WTC11 (cell line): ENCODE measurements at regions not wholly inside any gene's neighbourhood (a gene's known extent, or its start where the extent isn't known, plus 50 kb on each side); places are given as distances from the start of the nearest gene placed in this dataset.
A peak's percentile ranks its signal among the peaks of the same experiment; 100 is the strongest.

Source experiments
- ATAC-seq: fragments of 200-7000 bp; cut with Tn5 transposase; 2 replicates; pipeline ENCODE4 v1.10.0; 2021; ENCODE audit warnings: mild to moderate bottlenecking, moderate library complexity
- CTCF ChIA-PET: fragments of 300-600 bp; sonication (Branson Sonifier 250); formaldehyde crosslinking; loops from one replicate; lab custom pipeline; 2021; ENCODE audit warnings: antibody characterized with exemption; lab: Charles Lee
- POLR2A ChIA-PET: fragments of 350-600 bp; sonication (Branson Sonifier 250); formaldehyde crosslinking; loops from one replicate; lab custom pipeline; 2021; ENCODE audit warnings: antibody characterized with exemption; lab: Charles Lee
- DNase-seq: peaks from one replicate; pipeline ENCODE4 v3.0.0; 2021; ENCODE audit warnings: low spot score
- H3K27ac Mint-ChIP-seq: 2 replicates; pipeline ENCODE4 v1.8.0; 2021; ENCODE audit warnings: mixed read lengths
- H3K27me3 Mint-ChIP-seq: 2 replicates; pipeline ENCODE4 v1.8.0; 2021; ENCODE audit warnings: low read depth, mild to moderate bottlenecking, moderate library complexity, mixed read lengths
- H3K36me3 Mint-ChIP-seq: 2 replicates; pipeline ENCODE4 v1.8.0; 2021; ENCODE audit warnings: mixed read lengths
- H3K4me1 Mint-ChIP-seq: 2 replicates; pipeline ENCODE4 v1.8.0; 2022; ENCODE audit warnings: mixed read lengths
- H3K4me3 Mint-ChIP-seq: 2 replicates; pipeline ENCODE4 v1.8.0; 2021; ENCODE audit warnings: mild to moderate bottlenecking, moderate library complexity, mixed read lengths
- H3K9me3 Mint-ChIP-seq: 2 replicates; pipeline ENCODE4 v1.8.0; 2021; ENCODE audit warnings: mixed read lengths
- FOXK1 ChIP-seq: sonication (generic); formaldehyde crosslinking; IDR thresholded peaks from 2 replicates; pipeline ENCODE4 v1.8.0; 2022; ENCODE audit warnings: mild to moderate bottlenecking, moderate library complexity, missing genetic modification reagents
- FOXP1 ChIP-seq: sonication (generic); formaldehyde crosslinking; IDR thresholded peaks from 2 replicates; pipeline ENCODE4 v1.8.0; 2022; ENCODE audit warnings: missing genetic modification reagents, mild to moderate bottlenecking, moderate library complexity, borderline replicate concordance
- MYBL2 ChIP-seq: sonication (generic); formaldehyde crosslinking; IDR thresholded peaks from 2 replicates; pipeline ENCODE4 v1.8.1; 2023; ENCODE audit warnings: mild to moderate bottlenecking, moderate library complexity, missing genetic modification reagents
- NR1H2 ChIP-seq: sonication (generic); formaldehyde crosslinking; IDR thresholded peaks from 2 replicates; pipeline ENCODE4 v1.9.0; 2021; ENCODE audit warnings: mild to moderate bottlenecking, moderate library complexity, missing genetic modification reagents
- RORB ChIP-seq: fragments of 250-450 bp; sonication (Bioruptor Pico); IDR thresholded peaks from 2 replicates; pipeline ENCODE4 v1.9.0; 2021; ENCODE audit warnings: mild to moderate bottlenecking
- ZNF232 ChIP-seq: sonication (generic); formaldehyde crosslinking; IDR thresholded peaks from 2 replicates; pipeline ENCODE4 v1.8.0; 2022; ENCODE audit warnings: mild to moderate bottlenecking, missing genetic modification reagents
- ZNF263 ChIP-seq: sonication (generic); formaldehyde crosslinking; IDR thresholded peaks from 2 replicates; pipeline ENCODE4 v1.8.1; 2022; ENCODE audit warnings: low read depth, mild to moderate bottlenecking, moderate library complexity, missing genetic modification reagents
- ZNF423 ChIP-seq: fragments of 250-450 bp; sonication (Bioruptor Pico); IDR thresholded peaks from 2 replicates; pipeline ENCODE4 v2.1.2; 2022; ENCODE audit warnings: mild to moderate bottlenecking, moderate library complexity
- TF ChIP-seq, protein P1 (sequence below): fragments of 250-450 bp; sonication (Bioruptor Pico); conservative IDR thresholded peaks from 2 replicates; pipeline ENCODE4 v1.9.0; 2021; ENCODE audit warnings: mild to moderate bottlenecking
- TF ChIP-seq, protein P2 (sequence below): sonication (generic); formaldehyde crosslinking; IDR thresholded peaks from 2 replicates; pipeline ENCODE4 v1.8.1; 2023; ENCODE audit warnings: mild to moderate bottlenecking, missing genetic modification reagents, moderate library complexity
- TF ChIP-seq, protein P3 (sequence below): sonication (generic); formaldehyde crosslinking; IDR thresholded peaks from 2 replicates; pipeline ENCODE4 v1.8.1; 2023; ENCODE audit warnings: mild to moderate bottlenecking, moderate library complexity, missing genetic modification reagents
- TF ChIP-seq, protein P4 (sequence below): sonication (generic); formaldehyde crosslinking; conservative IDR thresholded peaks from 2 replicates; pipeline ENCODE4 v1.8.1; 2023; ENCODE audit warnings: mild to moderate bottlenecking, low read depth, missing genetic modification reagents, moderate library complexity
- TF ChIP-seq, protein P5 (sequence below): sonication (generic); formaldehyde crosslinking; IDR thresholded peaks from 2 replicates; pipeline ENCODE4 v1.8.1; 2022; ENCODE audit warnings: mild to moderate bottlenecking, moderate library complexity, missing genetic modification reagents
- TF ChIP-seq, protein P6 (sequence below): sonication (generic); formaldehyde crosslinking; IDR thresholded peaks from 2 replicates; pipeline ENCODE4 v1.8.0; 2022; ENCODE audit warnings: missing genetic modification reagents

DNA sequence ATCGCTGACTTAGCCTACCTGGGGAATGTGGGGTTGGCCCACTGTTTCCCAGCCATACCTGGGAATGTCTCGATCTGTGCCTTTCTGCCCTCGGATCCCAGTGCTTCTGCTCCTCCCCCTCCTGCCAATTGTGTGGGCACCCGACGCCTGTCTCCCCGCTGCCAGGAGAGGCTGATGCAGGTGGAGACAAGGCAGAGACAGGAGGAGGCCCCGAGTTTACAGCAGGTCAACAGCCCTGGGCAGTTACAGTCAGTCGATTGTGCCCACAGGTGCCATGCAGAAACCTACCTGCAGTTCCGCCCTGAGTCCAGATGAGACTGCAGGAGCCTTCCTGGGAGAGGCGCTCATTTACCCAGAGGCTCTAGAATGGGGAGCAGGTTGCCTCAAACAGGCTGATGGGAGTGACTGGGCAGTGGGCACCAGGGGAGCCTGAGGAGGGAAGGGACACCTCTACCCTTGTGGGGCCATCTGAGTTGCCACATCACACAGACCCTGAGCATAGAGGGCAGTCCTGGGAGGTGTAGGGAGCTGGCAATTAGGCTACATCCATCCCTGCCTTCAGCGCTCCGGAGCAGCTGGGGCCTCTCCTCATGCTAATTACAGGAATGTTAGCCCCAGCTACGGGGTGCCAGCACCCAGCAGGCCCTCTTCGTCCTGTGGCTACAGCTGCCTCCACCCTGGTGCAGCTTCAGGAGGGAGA is 300.1 kb downstream of the NDUFA10 start:
- no peaks in the 10 kb centered on the region for H3K4me1 Mint-ChIP-seq
- ChIA-PET POLR2A (no interaction called here), CTCF (no interaction called here)
- H3K9me3 Mint-ChIP-seq, result peaks cover 6% of the 10 kb centered on the region; the same call in 1 of the 2 replicates
- no peak overlapping the region for H3K4me3 Mint-ChIP-seq
- ATAC-seq (no peak), DNase-seq (no peak)
- no peaks in the 10 kb centered on the region for H3K36me3 Mint-ChIP-seq
- TF ChIP-seq NR1H2, result no peak
- peak; percentile 8; the same call in 1 of the 2 replicates for TF ChIP-seq ZNF423 (CRISPR knock-in tag)
- TF ChIP-seq, protein P1, sequence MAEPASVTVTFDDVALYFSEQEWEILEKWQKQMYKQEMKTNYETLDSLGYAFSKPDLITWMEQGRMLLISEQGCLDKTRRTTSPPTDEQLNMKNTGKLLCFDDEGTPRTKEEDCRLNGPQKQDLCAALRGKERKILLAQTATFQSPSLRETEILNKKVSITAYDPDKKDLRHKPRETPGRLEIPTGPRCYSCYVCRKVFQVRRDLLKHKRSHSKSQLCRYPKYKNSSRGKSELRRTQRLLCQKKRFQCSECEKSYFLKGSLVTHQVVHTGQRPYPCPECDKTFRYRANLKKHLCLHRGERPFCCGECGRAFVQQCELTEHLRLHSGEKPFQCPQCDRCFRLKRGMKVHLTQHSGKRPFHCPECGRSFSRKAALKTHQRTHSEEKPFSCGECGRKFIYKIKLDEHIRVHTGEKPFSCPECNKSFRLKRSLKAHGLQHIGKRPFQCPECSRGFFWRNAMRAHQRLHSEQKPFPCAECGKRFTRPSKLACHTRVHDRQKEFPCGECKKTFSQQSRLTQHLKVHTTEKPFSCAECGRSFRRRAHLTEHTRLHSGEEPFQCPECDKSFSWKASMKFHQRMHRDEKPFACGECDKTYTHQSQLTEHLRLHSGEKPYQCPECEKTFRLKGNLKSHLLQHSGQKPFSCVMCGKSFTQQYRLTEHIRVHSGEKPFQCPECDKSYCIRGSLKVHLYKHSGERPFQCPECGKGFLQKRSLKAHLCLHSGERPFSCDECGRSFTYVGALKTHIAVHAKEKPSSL (CRISPR knock-in tag), result no peak
- no peak for TF ChIP-seq ZNF263 (CRISPR knock-in tag)
- TF ChIP-seq, protein P2, sequence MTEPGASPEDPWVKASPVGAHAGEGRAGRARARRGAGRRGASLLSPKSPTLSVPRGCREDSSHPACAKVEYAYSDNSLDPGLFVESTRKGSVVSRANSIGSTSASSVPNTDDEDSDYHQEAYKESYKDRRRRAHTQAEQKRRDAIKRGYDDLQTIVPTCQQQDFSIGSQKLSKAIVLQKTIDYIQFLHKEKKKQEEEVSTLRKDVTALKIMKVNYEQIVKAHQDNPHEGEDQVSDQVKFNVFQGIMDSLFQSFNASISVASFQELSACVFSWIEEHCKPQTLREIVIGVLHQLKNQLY (CRISPR knock-in tag), result no peak
- H3K27me3 Mint-ChIP-seq, result no peaks in the 10 kb centered on the region
- H3K27ac Mint-ChIP-seq, result no peak overlapping the region

DNA sequence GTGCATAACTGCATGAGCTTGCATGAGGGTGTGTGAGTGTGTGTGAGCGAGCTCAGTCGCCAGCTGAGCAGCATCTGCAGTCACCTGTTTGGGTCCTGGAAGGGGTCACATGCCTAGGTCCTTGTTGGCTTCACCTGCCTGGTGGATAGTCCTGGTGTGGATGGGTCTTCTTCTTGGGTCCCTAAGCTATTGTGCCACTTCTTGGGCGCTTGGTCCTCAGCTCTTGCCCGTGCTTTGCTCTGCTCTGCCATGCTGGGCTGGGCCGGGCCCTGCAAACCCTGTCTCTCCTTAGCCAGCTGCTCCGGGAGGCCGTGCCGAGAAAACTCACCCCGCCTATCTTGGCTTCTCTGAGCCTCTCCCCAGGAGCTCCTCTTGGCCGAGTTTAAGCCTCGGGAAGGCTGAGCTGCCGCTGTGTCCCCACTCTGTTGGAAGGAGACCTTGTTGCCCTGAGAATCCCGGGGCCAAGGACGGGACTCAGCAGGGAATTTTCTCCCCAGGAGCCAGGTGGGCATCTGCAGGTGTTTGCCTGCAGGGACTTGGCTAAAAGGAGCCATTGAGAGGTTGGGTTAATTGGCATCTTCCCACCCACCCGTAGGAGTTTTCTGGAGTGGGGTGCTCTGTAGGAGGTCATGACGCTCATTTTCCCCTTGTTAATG is 300.8 kb downstream of the NDUFA10 start:
- Mint-ChIP-seq H3K4me1 (no peaks in the 10 kb centered on the region), H3K36me3 (no peaks in the 10 kb centered on the region), H3K27me3 (no peaks in the 10 kb centered on the region), H3K4me3 (no peak overlapping the region), H3K9me3 (peaks cover 6% of the 10 kb centered on the region; the same call in 1 of the 2 replicates), H3K27ac (no peak overlapping the region)
- ATAC-seq, result no peak
- no peak for DNase-seq
- POLR2A ChIA-PET, result no interaction called here
- no peak for TF ChIP-seq ZNF232 (CRISPR knock-in tag)
- no peak for TF ChIP-seq ZNF423 (CRISPR knock-in tag)
- TF ChIP-seq, protein P3, sequence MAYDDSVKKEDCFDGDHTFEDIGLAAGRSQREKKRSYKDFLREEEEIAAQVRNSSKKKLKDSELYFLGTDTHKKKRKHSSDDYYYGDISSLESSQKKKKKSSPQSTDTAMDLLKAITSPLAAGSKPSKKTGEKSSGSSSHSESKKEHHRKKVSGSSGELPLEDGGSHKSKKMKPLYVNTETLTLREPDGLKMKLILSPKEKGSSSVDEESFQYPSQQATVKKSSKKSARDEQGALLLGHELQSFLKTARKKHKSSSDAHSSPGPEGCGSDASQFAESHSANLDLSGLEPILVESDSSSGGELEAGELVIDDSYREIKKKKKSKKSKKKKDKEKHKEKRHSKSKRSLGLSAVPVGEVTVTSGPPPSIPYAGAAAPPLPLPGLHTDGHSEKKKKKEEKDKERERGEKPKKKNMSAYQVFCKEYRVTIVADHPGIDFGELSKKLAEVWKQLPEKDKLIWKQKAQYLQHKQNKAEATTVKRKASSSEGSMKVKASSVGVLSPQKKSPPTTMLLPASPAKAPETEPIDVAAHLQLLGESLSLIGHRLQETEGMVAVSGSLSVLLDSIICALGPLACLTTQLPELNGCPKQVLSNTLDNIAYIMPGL, result no peak
- no peak for TF ChIP-seq FOXK1 (CRISPR knock-in tag)
- TF ChIP-seq FOXP1, result no peak
- TF ChIP-seq, protein P4, sequence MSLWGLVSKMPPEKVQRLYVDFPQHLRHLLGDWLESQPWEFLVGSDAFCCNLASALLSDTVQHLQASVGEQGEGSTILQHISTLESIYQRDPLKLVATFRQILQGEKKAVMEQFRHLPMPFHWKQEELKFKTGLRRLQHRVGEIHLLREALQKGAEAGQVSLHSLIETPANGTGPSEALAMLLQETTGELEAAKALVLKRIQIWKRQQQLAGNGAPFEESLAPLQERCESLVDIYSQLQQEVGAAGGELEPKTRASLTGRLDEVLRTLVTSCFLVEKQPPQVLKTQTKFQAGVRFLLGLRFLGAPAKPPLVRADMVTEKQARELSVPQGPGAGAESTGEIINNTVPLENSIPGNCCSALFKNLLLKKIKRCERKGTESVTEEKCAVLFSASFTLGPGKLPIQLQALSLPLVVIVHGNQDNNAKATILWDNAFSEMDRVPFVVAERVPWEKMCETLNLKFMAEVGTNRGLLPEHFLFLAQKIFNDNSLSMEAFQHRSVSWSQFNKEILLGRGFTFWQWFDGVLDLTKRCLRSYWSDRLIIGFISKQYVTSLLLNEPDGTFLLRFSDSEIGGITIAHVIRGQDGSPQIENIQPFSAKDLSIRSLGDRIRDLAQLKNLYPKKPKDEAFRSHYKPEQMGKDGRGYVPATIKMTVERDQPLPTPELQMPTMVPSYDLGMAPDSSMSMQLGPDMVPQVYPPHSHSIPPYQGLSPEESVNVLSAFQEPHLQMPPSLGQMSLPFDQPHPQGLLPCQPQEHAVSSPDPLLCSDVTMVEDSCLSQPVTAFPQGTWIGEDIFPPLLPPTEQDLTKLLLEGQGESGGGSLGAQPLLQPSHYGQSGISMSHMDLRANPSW (CRISPR knock-in tag), result no peak
- no peak for TF ChIP-seq RORB (CRISPR knock-in tag)
- TF ChIP-seq MYBL2, result no peak
- TF ChIP-seq, protein P5, sequence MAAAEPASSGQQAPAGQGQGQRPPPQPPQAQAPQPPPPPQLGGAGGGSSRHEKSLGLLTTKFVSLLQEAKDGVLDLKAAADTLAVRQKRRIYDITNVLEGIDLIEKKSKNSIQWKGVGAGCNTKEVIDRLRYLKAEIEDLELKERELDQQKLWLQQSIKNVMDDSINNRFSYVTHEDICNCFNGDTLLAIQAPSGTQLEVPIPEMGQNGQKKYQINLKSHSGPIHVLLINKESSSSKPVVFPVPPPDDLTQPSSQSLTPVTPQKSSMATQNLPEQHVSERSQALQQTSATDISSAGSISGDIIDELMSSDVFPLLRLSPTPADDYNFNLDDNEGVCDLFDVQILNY, result no peak
- TF ChIP-seq, protein P6, sequence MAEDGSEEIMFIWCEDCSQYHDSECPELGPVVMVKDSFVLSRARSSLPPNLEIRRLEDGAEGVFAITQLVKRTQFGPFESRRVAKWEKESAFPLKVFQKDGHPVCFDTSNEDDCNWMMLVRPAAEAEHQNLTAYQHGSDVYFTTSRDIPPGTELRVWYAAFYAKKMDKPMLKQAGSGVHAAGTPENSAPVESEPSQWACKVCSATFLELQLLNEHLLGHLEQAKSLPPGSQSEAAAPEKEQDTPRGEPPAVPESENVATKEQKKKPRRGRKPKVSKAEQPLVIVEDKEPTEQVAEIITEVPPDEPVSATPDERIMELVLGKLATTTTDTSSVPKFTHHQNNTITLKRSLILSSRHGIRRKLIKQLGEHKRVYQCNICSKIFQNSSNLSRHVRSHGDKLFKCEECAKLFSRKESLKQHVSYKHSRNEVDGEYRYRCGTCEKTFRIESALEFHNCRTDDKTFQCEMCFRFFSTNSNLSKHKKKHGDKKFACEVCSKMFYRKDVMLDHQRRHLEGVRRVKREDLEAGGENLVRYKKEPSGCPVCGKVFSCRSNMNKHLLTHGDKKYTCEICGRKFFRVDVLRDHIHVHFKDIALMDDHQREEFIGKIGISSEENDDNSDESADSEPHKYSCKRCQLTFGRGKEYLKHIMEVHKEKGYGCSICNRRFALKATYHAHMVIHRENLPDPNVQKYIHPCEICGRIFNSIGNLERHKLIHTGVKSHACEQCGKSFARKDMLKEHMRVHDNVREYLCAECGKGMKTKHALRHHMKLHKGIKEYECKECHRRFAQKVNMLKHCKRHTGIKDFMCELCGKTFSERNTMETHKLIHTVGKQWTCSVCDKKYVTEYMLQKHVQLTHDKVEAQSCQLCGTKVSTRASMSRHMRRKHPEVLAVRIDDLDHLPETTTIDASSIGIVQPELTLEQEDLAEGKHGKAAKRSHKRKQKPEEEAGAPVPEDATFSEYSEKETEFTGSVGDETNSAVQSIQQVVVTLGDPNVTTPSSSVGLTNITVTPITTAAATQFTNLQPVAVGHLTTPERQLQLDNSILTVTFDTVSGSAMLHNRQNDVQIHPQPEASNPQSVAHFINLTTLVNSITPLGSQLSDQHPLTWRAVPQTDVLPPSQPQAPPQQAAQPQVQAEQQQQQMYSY (CRISPR knock-in tag), result no peak
- CTCF ChIA-PET, result no interaction called here
